ENCODE measurements at regions not wholly inside any gene's neighbourhood (a gene's known extent, or its start where the extent isn't known, plus 50 kb on each side); places are given as distances from the start of the nearest gene placed in this dataset.

- no peak overlapping the region for H3K9ac ChIP-seq (ENCODE audit: low read length)
- H3K9me3 ChIP-seq (ENCODE audit: control extremely low read depth in 1 of 3, control insufficient read depth in 2 of 3, insufficient read depth in 1 of 3, low read length in 2 of 3), result peaks cover 0 to 1% (median 0%) of the 10 kb centered on the region in 3 donors
- no peaks in the 10 kb centered on the region for H3K27me3 ChIP-seq (replicated peaks in 1 of 4; ENCODE audit: control extremely low read depth in 1 of 4, control insufficient read depth in 3 of 4, insufficient read depth in 4 of 4, low read length in 3 of 4)
- H2AFZ ChIP-seq (ENCODE audit: insufficient read depth, low read depth, low read length, poor library complexity, severe bottlenecking), result no peak overlapping the region
- no peak overlapping the region for H3K27ac ChIP-seq (ENCODE audit: low read length in 2 of 2)
- Mint-ChIP-seq H3K4me3 (no peak overlapping the region), H3K27me3 (no peaks in the 10 kb centered on the region), H3K4me1 (no peaks in the 10 kb centered on the region), H3K9me3 (ENCODE audit: insufficient read depth) (no peaks in the 10 kb centered on the region), H3K27ac (no peak overlapping the region)
- no peak overlapping the region for H3K4me2 ChIP-seq (replicated peaks; ENCODE audit: low read depth, low read length, poor library complexity, severe bottlenecking)
- H3K4me3 ChIP-seq (ENCODE audit: control extremely low read depth in 1 of 5, extremely low read depth in 1 of 5, insufficient read depth in 1 of 5, low read depth in 2 of 5, low read length in 4 of 5), result no peak overlapping the region
- H4K20me1 ChIP-seq (ENCODE audit: control insufficient read depth, insufficient read depth, low read length, poor library complexity, severe bottlenecking), result no peaks in the 10 kb centered on the region
- ATAC-seq (ENCODE audit: low read depth), result no peak
- no CpG with 5 or more reads among the region's 4 CpGs for WGBS (ENCODE audit: insufficient coverage)
- intact Hi-C loops (cut with micrococcal nuclease), result no loop called here
- TF ChIP-seq EZH2 (IDR thresholded peaks at IDR 0.05; ENCODE audit: borderline replicate concordance, insufficient read depth, low read depth, low read length, poor library complexity, severe bottlenecking) (no peak), CTCF (IDR thresholded peaks at IDR 0.05) (no peak)
- no peaks in the 10 kb centered on the region for H3K4me1 ChIP-seq (ENCODE audit: control insufficient read depth in 2 of 2, insufficient read depth in 2 of 2, low read length in 2 of 2)
- no peaks in the 10 kb centered on the region for H3K36me3 ChIP-seq (replicated peaks in 1 of 2; ENCODE audit: control extremely low read depth in 1 of 2, control insufficient read depth in 1 of 2, extremely low read depth in 1 of 2, insufficient read depth in 2 of 2, low read length in 1 of 2)
- H3K79me2 ChIP-seq (ENCODE audit: control insufficient read depth, insufficient read depth, low read length), result no peaks in the 10 kb centered on the region
- no peak for DNase-seq
- POLR2A ChIA-PET, result no interaction called here
- CTCF ChIA-PET, result no interaction called here
These were observed 399.7 kb upstream of the NBEA start for GRCh38 chr13:34542321-34542720.

GRCh38 chr13:34543836-34544235, 398.2 kb upstream of the NBEA start:
- ChIA-PET CTCF (interaction anchor here (0.6 kb wide), 1 partner anchor 13 kb away, joined by 3 read pairs; no protein-coding TSS in a partner anchor), POLR2A (no interaction called here)
- H3K4me1 Mint-ChIP-seq, result no peaks in the 10 kb centered on the region
- H3K9me3 ChIP-seq (ENCODE audit: control extremely low read depth in 1 of 3, control insufficient read depth in 2 of 3, insufficient read depth in 1 of 3, low read length in 2 of 3), result peaks cover 0 to 1% (median 0%) of the 10 kb centered on the region in 3 donors
- TF ChIP-seq CTCF (IDR thresholded peaks at IDR 0.05) (no peak), EZH2 (IDR thresholded peaks at IDR 0.05; ENCODE audit: borderline replicate concordance, insufficient read depth, low read depth, low read length, poor library complexity, severe bottlenecking) (no peak)
- H3K27me3 ChIP-seq (replicated peaks in 1 of 4; ENCODE audit: control extremely low read depth in 1 of 4, control insufficient read depth in 3 of 4, insufficient read depth in 4 of 4, low read length in 3 of 4), result no peaks in the 10 kb centered on the region
- intact Hi-C loops (cut with micrococcal nuclease), result no loop called here
- H3K27ac ChIP-seq (ENCODE audit: low read length in 2 of 2), result no peak overlapping the region
- no peaks in the 10 kb centered on the region for H4K20me1 ChIP-seq (ENCODE audit: control insufficient read depth, insufficient read depth, low read length, poor library complexity, severe bottlenecking)
- no CpG with 5 or more reads among the region's 4 CpGs for WGBS (ENCODE audit: insufficient coverage)
- DNase-seq, result no peak
- no peaks in the 10 kb centered on the region for H3K36me3 ChIP-seq (replicated peaks in 1 of 2; ENCODE audit: control extremely low read depth in 1 of 2, control insufficient read depth in 1 of 2, extremely low read depth in 1 of 2, insufficient read depth in 2 of 2, low read length in 1 of 2)
- no peak overlapping the region for H3K27ac Mint-ChIP-seq
- no peak overlapping the region for H3K4me3 Mint-ChIP-seq
- H3K4me3 ChIP-seq (ENCODE audit: control extremely low read depth in 1 of 5, extremely low read depth in 1 of 5, insufficient read depth in 1 of 5, low read depth in 2 of 5, low read length in 4 of 5), result no peak overlapping the region
- no peak overlapping the region for H2AFZ ChIP-seq (ENCODE audit: insufficient read depth, low read depth, low read length, poor library complexity, severe bottlenecking)
- no peaks in the 10 kb centered on the region for H3K4me1 ChIP-seq (ENCODE audit: control insufficient read depth in 2 of 2, insufficient read depth in 2 of 2, low read length in 2 of 2)
- H3K9ac ChIP-seq (ENCODE audit: low read length), result no peak overlapping the region
- H3K27me3 Mint-ChIP-seq, result no peaks in the 10 kb centered on the region
- no peak for ATAC-seq (ENCODE audit: low read depth)
- H3K4me2 ChIP-seq (replicated peaks; ENCODE audit: low read depth, low read length, poor library complexity, severe bottlenecking), result no peak overlapping the region
- H3K9me3 Mint-ChIP-seq (ENCODE audit: insufficient read depth), result no peaks in the 10 kb centered on the region
- H3K79me2 ChIP-seq (ENCODE audit: control insufficient read depth, insufficient read depth, low read length), result no peaks in the 10 kb centered on the region
